ENCODE measurements at regions not wholly inside any gene's neighbourhood (a gene's known extent, or its start where the extent isn't known, plus 50 kb on each side); places are given as distances from the start of the nearest gene placed in this dataset.

- H3K9ac ChIP-seq (ENCODE audit: low read length) = no peak overlapping the region
Measured at GRCh38 chr10:128462844-128463243, 336.6 kb upstream of the MKI67 start.

GRCh38 chr10:128463991-128464760 lies 338.0 kb upstream of the MKI67 start:
- Histone ChIP-seq H4K20me1 (ENCODE audit: insufficient read depth) (no peaks in the 10 kb centered on the region), H3F3A (ENCODE audit: insufficient read depth, low read length, poor library complexity, severe bottlenecking) (no peaks in the 10 kb centered on the region), H3K27me3 (ENCODE audit: insufficient read depth, low read depth, low read length) (no peaks in the 10 kb centered on the region), H3K4me3 (ENCODE audit: low read length) (no peak overlapping the region), H3K4me2 (ENCODE audit: low read length) (no peak overlapping the region), H3K27ac (ENCODE audit: low read length) (no peak overlapping the region), H3K79me2 (replicated peaks; ENCODE audit: insufficient read depth, low read length) (no peaks in the 10 kb centered on the region), H3K36me3 (ENCODE audit: insufficient read depth, low read length) (no peaks in the 10 kb centered on the region), H3K9me2 (ENCODE audit: insufficient read depth, low read length) (no peaks in the 10 kb centered on the region), H3K9ac (ENCODE audit: low read length) (no peak overlapping the region), H3K9me3 (ENCODE audit: low read length) (no peaks in the 10 kb centered on the region), H2AFZ (ENCODE audit: low read depth, low read length) (no peak overlapping the region)
- no peak for TF ChIP-seq CTCF (IDR thresholded peaks at IDR 0.05; ENCODE audit: poor library complexity, severe bottlenecking)
- no peak for TF ChIP-seq MXI1 (conservative IDR thresholded peaks at IDR 0.05; ENCODE audit: poor library complexity, severe bottlenecking)
- no peak for TF ChIP-seq REST (IDR thresholded peaks at IDR 0.05; ENCODE audit: borderline replicate concordance)
- no peak for TF ChIP-seq EZH2 (IDR thresholded peaks at IDR 0.05; ENCODE audit: borderline replicate concordance, insufficient read depth, low read length, poor library complexity, severe bottlenecking)
- TF ChIP-seq TAF1 (IDR thresholded peaks at IDR 0.05; ENCODE audit: low read depth) = no peak

More at GRCh38 chr10:128462844-128463243, 336.6 kb upstream of the MKI67 start:
- no peaks in the 10 kb centered on the region for H4K20me1 ChIP-seq (ENCODE audit: insufficient read depth)
- H3K79me2 ChIP-seq (replicated peaks; ENCODE audit: insufficient read depth, low read length) = no peaks in the 10 kb centered on the region
- no peaks in the 10 kb centered on the region for H3K36me3 ChIP-seq (ENCODE audit: insufficient read depth, low read length)
- no peak overlapping the region for H3K4me2 ChIP-seq (ENCODE audit: low read length)
- H3K9me2 ChIP-seq (ENCODE audit: insufficient read depth, low read length) = no peaks in the 10 kb centered on the region
- H3F3A ChIP-seq (ENCODE audit: insufficient read depth, low read length, poor library complexity, severe bottlenecking) = no peaks in the 10 kb centered on the region
- TF ChIP-seq REST (IDR thresholded peaks at IDR 0.05; ENCODE audit: borderline replicate concordance) = no peak
- TF ChIP-seq EZH2 (IDR thresholded peaks at IDR 0.05; ENCODE audit: borderline replicate concordance, insufficient read depth, low read length, poor library complexity, severe bottlenecking) = no peak
- TF ChIP-seq MXI1 (conservative IDR thresholded peaks at IDR 0.05; ENCODE audit: poor library complexity, severe bottlenecking) = no peak
- no peak for TF ChIP-seq SMC3 (conservative IDR thresholded peaks at IDR 0.05; ENCODE audit: poor library complexity)
- no peak for TF ChIP-seq POLR2AphosphoS5 (IDR thresholded peaks at IDR 0.05)
- TF ChIP-seq CTCF (IDR thresholded peaks at IDR 0.05; ENCODE audit: poor library complexity, severe bottlenecking) = no peak
- TF ChIP-seq EP300 (conservative IDR thresholded peaks at IDR 0.05; ENCODE audit: poor library complexity, severe bottlenecking) = no peak
- no peak for TF ChIP-seq RAD21 (conservative IDR thresholded peaks at IDR 0.05)
- TF ChIP-seq TAF1 (IDR thresholded peaks at IDR 0.05; ENCODE audit: low read depth) = no peak
- no peaks in the 10 kb centered on the region for H3K9me3 ChIP-seq (ENCODE audit: low read length)
- no peak overlapping the region for H3K27ac ChIP-seq (ENCODE audit: low read length)
- H3K4me3 ChIP-seq (ENCODE audit: low read length) = no peak overlapping the region
- no peaks in the 10 kb centered on the region for H3K27me3 ChIP-seq (ENCODE audit: insufficient read depth, low read depth, low read length)
- H2AFZ ChIP-seq (ENCODE audit: low read depth, low read length) = no peak overlapping the region
